Karpas-422 (cell line): ENCODE measurements at regions not wholly inside any gene's neighbourhood (a gene's known extent, or its start where the extent isn't known, plus 50 kb on each side); places are given as distances from the start of the nearest gene placed in this dataset.

Experiments
- DNase-seq: peaks from one replicate; pipeline ENCODE4 v3.0.0-alpha.2; 2015
- H2AFZ ChIP-seq: fragments of 200-600 bp; sonication (generic); 2 replicates; pipeline ENCODE4 v1.6.1; 2014; ENCODE audit warnings: antibody characterized with exemption, low read length, mixed read lengths
- H3K27ac ChIP-seq: fragments of 200-600 bp; sonication (generic); 2 replicates; pipeline ENCODE4 v1.5.1; 2014; ENCODE audit warnings: mild to moderate bottlenecking, low read length, moderate library complexity
- H3K27me3 ChIP-seq: fragments of 200-600 bp; sonication (generic); 2 replicates; pipeline ENCODE4 v1.6.1; 2014; ENCODE audit warnings: low read length, mixed read lengths
- H3K36me3 ChIP-seq: fragments of 200-600 bp; sonication (generic); 2 replicates; pipeline ENCODE4 v1.6.1; 2014; ENCODE audit warnings: low read length, mixed read lengths; ENCODE audit not compliant: insufficient read depth
- H3K4me1 ChIP-seq: fragments of 200-600 bp; sonication (generic); 2 replicates; pipeline ENCODE4 v1.6.1; 2014; ENCODE audit warnings: mild to moderate bottlenecking, low read length, mixed read lengths
- H3K4me2 ChIP-seq: fragments of 200-600 bp; sonication (generic); 2 replicates; pipeline ENCODE4 v1.6.1; 2014; ENCODE audit warnings: low read length, low read depth, mild to moderate bottlenecking; ENCODE audit not compliant: poor library complexity, severe bottlenecking
- H3K4me3 ChIP-seq: fragments of 200-600 bp; sonication (generic); 2 replicates; pipeline ENCODE4 v1.5.1; 2014; ENCODE audit warnings: mild to moderate bottlenecking, antibody characterized with exemption, low read length, mixed read lengths
- H3K79me2 ChIP-seq: fragments of 200-600 bp; sonication (generic); 2 replicates; pipeline ENCODE4 v1.6.1; 2014; ENCODE audit warnings: mild to moderate bottlenecking, low read length, mixed read lengths
- H3K9ac ChIP-seq: fragments of 200-600 bp; sonication (generic); 2 replicates; pipeline ENCODE4 v1.6.0; 2014; ENCODE audit warnings: low read length
- H3K9me2 ChIP-seq: fragments of 200-600 bp; sonication (generic), shearing (Covaris generic); replicated peaks from 2 replicates; pipeline ENCODE4 v1.6.0; 2014; ENCODE audit warnings: mild to moderate bottlenecking, low read length, moderate library complexity; ENCODE audit not compliant: insufficient read depth
- H3K9me3 ChIP-seq: fragments of 300-700, 200-600 bp; sonication (generic); 2 replicates; pipeline ENCODE4 v1.6.1; 2014; ENCODE audit warnings: low read length, mixed read lengths
- H4K20me1 ChIP-seq: fragments of 200-600 bp; sonication (generic); 2 replicates; pipeline ENCODE4 v1.6.1; 2014; ENCODE audit warnings: mild to moderate bottlenecking, antibody characterized with exemption, low read length, low read depth; ENCODE audit not compliant: insufficient read depth

GRCh38 chr5:2283481-2284045, 400.8 kb upstream of the IRX4 start:
- no peaks in the 10 kb centered on the region for H3K79me2 ChIP-seq

GRCh38 chr5:2282893-2283292, 400.2 kb upstream of the IRX4 start:
- Histone ChIP-seq H3K36me3 (no peaks in the 10 kb centered on the region), H3K27me3 (no peaks in the 10 kb centered on the region), H2AFZ (no peak overlapping the region), H3K9ac (no peak overlapping the region), H3K4me2 (no peak overlapping the region), H3K9me3 (no peaks in the 10 kb centered on the region), H3K27ac (no peak overlapping the region), H3K4me1 (no peaks in the 10 kb centered on the region), H4K20me1 (no peaks in the 10 kb centered on the region), H3K4me3 (no peak overlapping the region), H3K79me2 (no peaks in the 10 kb centered on the region), H3K9me2 (no peaks in the 10 kb centered on the region)
- no peak for DNase-seq

More at GRCh38 chr5:2283481-2284045, 400.8 kb upstream of the IRX4 start:
- no peaks in the 10 kb centered on the region for H3K36me3 ChIP-seq
- no peaks in the 10 kb centered on the region for H3K4me1 ChIP-seq
- no peak overlapping the region for H3K27ac ChIP-seq
- no peak overlapping the region for H3K9ac ChIP-seq
- H2AFZ ChIP-seq, result no peak overlapping the region
- no peaks in the 10 kb centered on the region for H3K27me3 ChIP-seq
- no peaks in the 10 kb centered on the region for H3K9me2 ChIP-seq
- H3K4me2 ChIP-seq, result no peak overlapping the region
- no peaks in the 10 kb centered on the region for H4K20me1 ChIP-seq
- no peaks in the 10 kb centered on the region for H3K9me3 ChIP-seq
- no peak overlapping the region for H3K4me3 ChIP-seq
- no peak for DNase-seq

- H3K4me2 ChIP-seq, result no peak overlapping the region
- H3K9me3 ChIP-seq, result no peaks in the 10 kb centered on the region
- DNase-seq, result no peak
- H3K9me2 ChIP-seq, result no peaks in the 10 kb centered on the region
- H3K9ac ChIP-seq, result no peak overlapping the region
- no peaks in the 10 kb centered on the region for H3K79me2 ChIP-seq
- H3K27me3 ChIP-seq, result no peaks in the 10 kb centered on the region
- H3K4me3 ChIP-seq, result no peak overlapping the region
- H2AFZ ChIP-seq, result no peak overlapping the region
- no peaks in the 10 kb centered on the region for H3K36me3 ChIP-seq
- H4K20me1 ChIP-seq, result no peaks in the 10 kb centered on the region
- no peaks in the 10 kb centered on the region for H3K4me1 ChIP-seq
- H3K27ac ChIP-seq, result no peak overlapping the region
Observed at GRCh38 chr5:2282034-2282690, 399.4 kb upstream of the IRX4 start.

- H3K9ac ChIP-seq, result no peak overlapping the region
- H4K20me1 ChIP-seq, result no peaks in the 10 kb centered on the region
- H3K9me2 ChIP-seq, result no peaks in the 10 kb centered on the region
- no peaks in the 10 kb centered on the region for H3K9me3 ChIP-seq
- H3K79me2 ChIP-seq, result no peaks in the 10 kb centered on the region
- H3K36me3 ChIP-seq, result no peaks in the 10 kb centered on the region
- no peak overlapping the region for H3K27ac ChIP-seq
- no peak overlapping the region for H2AFZ ChIP-seq
- H3K4me2 ChIP-seq, result no peak overlapping the region
- H3K4me3 ChIP-seq, result no peak overlapping the region
- DNase-seq, result no peak
- H3K27me3 ChIP-seq, result no peaks in the 10 kb centered on the region
- no peaks in the 10 kb centered on the region for H3K4me1 ChIP-seq
Observed at GRCh38 chr5:2281446-2281845, 398.7 kb upstream of the IRX4 start.

GRCh38 chr5:2280318-2280717, 397.6 kb upstream of the IRX4 start:
- no peaks in the 10 kb centered on the region for H4K20me1 ChIP-seq
- no peaks in the 10 kb centered on the region for H3K4me1 ChIP-seq
- no peaks in the 10 kb centered on the region for H3K9me2 ChIP-seq
- no peak overlapping the region for H3K4me2 ChIP-seq
- H3K27me3 ChIP-seq, result no peaks in the 10 kb centered on the region
- no peaks in the 10 kb centered on the region for H3K36me3 ChIP-seq
- no peak overlapping the region for H3K4me3 ChIP-seq
- no peak overlapping the region for H3K9ac ChIP-seq
- H3K9me3 ChIP-seq, result no peaks in the 10 kb centered on the region
- no peak overlapping the region for H2AFZ ChIP-seq
- H3K79me2 ChIP-seq, result no peaks in the 10 kb centered on the region
- no peak overlapping the region for H3K27ac ChIP-seq
- DNase-seq, result no peak

- H3K4me2 ChIP-seq, result no peak overlapping the region
- no peaks in the 10 kb centered on the region for H3K79me2 ChIP-seq
- H2AFZ ChIP-seq, result no peak overlapping the region
- no peaks in the 10 kb centered on the region for H3K9me2 ChIP-seq
- H3K36me3 ChIP-seq, result no peaks in the 10 kb centered on the region
- H3K4me1 ChIP-seq, result no peaks in the 10 kb centered on the region
- no peak overlapping the region for H3K27ac ChIP-seq
- H4K20me1 ChIP-seq, result no peaks in the 10 kb centered on the region
- no peak overlapping the region for H3K4me3 ChIP-seq
- no peaks in the 10 kb centered on the region for H3K9me3 ChIP-seq
- no peak overlapping the region for H3K9ac ChIP-seq
- no peaks in the 10 kb centered on the region for H3K27me3 ChIP-seq
- DNase-seq, result no peak
Observed at GRCh38 chr5:2278825-2279456, 396.2 kb upstream of the IRX4 start.

GRCh38 chr5:2277886-2278285, 395.2 kb upstream of the IRX4 start:
- no peak overlapping the region for H3K27ac ChIP-seq
- H3K4me1 ChIP-seq, result no peaks in the 10 kb centered on the region
- no peaks in the 10 kb centered on the region for H3K9me2 ChIP-seq
- no peak overlapping the region for H3K9ac ChIP-seq
- H3K79me2 ChIP-seq, result no peaks in the 10 kb centered on the region
- no peaks in the 10 kb centered on the region for H3K27me3 ChIP-seq
- no peak overlapping the region for H3K4me3 ChIP-seq
- H3K9me3 ChIP-seq, result no peaks in the 10 kb centered on the region
- no peaks in the 10 kb centered on the region for H4K20me1 ChIP-seq
- no peak overlapping the region for H2AFZ ChIP-seq
- no peak for DNase-seq
- H3K36me3 ChIP-seq, result no peaks in the 10 kb centered on the region
- H3K4me2 ChIP-seq, result no peak overlapping the region

GRCh38 chr5:2276101-2276500, 393.4 kb upstream of the IRX4 start:
- H3K27ac ChIP-seq, result no peak overlapping the region
- no peaks in the 10 kb centered on the region for H3K36me3 ChIP-seq
- H3K27me3 ChIP-seq, result no peaks in the 10 kb centered on the region
- H3K9me2 ChIP-seq, result no peaks in the 10 kb centered on the region
- H3K4me3 ChIP-seq, result no peak overlapping the region
- no peak overlapping the region for H2AFZ ChIP-seq
- H3K4me2 ChIP-seq, result no peak overlapping the region
- H4K20me1 ChIP-seq, result no peaks in the 10 kb centered on the region
- no peak for DNase-seq
- no peaks in the 10 kb centered on the region for H3K4me1 ChIP-seq
- H3K9me3 ChIP-seq, result no peaks in the 10 kb centered on the region
- H3K9ac ChIP-seq, result no peak overlapping the region
- H3K79me2 ChIP-seq, result no peaks in the 10 kb centered on the region
